GM19025 (cell line): ENCODE measurements at regions not wholly inside any gene's neighbourhood (a gene's known extent, or its start where the extent isn't known, plus 50 kb on each side); places are given as distances from the start of the nearest gene placed in this dataset.

Source experiments
- ATAC-seq: cut with Tn5 transposase; IDR thresholded peaks from one replicate; pipeline ENCODE4 v1.9.1; 2021; ENCODE audit warnings: mild to moderate bottlenecking, low read depth, moderate library complexity; ENCODE audit not compliant: unreplicated experiment

DNA sequence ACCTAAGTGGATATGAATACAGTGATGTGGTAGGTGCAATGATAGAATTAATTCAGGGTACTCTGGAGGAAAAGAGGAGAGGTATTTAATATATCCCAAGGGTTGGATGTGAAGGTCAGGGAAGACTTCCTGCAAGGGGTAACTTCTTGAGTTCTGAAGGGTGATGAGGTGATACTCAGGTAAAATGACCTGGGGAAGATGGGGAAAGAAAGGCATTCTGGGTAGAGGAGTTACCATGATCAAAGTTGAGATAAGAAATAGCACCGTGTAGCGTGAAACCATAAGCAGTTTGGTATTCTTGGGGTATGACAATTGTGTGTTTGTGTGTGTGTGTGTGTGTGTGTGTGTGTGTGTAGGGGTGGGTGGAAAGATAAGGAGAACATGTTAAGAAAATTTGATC is 270.4 kb upstream of the LCORL start:
- no peak for ATAC-seq

- no peak for ATAC-seq
Measured at GRCh38 chr4:18291256-18291655, 269.7 kb upstream of the LCORL start.

DNA sequence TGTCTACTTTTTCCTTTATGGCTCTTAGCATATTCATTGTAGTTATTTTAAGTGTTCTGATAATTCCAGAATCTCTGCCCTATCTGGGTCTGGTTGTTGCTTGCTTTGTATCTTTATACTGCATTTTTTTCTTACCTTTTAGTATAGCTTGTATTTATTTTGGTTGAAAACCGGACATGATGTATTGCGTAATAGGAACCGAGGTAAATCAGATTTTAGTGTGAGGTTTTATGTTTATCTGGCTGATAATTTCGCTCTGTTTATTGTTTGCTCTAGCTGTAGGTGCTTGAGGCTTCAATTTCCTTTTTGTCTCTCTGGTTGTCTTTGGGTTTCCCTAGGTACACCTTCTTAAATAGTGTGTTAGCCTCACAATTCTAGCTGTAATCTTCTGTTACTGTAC is 263.8 kb upstream of the LCORL start:
- ATAC-seq: no peak

- no peak for ATAC-seq
Measured at GRCh38 chr4:18278244-18278643, 256.7 kb upstream of the LCORL start.

DNA sequence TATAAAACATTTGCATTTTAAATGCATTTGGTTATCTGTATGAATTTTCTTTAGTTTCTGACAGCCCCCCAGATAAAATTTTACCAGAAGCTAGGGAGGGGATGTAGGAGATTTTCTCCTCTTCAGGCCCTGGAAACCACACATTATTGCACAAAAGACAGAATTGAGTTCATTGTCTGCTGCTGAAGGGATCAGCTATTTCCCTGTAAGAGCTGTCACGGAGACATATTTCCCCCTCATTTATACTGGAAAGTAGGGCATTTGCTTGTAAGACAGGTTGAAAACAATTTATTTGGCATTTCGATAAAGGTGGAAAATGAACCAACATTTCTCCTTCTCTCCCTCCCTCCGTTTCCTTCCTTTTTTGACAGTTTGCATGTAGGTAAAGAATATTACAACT is 241.3 kb upstream of the LCORL start:
- no peak for ATAC-seq

GRCh38 chr4:18252052-18252451 is 230.5 kb upstream of the LCORL start:
- ATAC-seq: no peak

DNA sequence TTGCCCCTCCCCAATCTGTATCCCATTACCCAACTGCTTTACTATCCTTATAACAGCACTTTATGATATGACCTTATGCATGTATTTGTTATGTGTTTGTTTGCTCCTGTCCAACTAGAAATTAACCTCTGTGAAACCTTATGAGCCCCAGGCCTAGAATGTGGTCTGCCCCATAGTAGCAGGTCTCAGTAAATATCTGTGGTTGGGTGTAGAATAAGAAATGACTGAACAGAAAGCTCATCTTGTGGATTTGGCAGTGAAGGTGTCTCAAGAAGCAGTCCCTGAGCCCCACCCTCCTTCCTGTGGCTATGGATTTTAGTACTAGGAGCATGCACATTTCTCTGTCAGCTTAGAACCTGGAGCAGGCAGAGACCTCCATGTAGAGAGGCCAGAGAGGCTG is 229.0 kb upstream of the LCORL start:
- ATAC-seq: no peak

- no peak for ATAC-seq
Measured at GRCh38 chr4:18248611-18249010, 227.1 kb upstream of the LCORL start.

DNA sequence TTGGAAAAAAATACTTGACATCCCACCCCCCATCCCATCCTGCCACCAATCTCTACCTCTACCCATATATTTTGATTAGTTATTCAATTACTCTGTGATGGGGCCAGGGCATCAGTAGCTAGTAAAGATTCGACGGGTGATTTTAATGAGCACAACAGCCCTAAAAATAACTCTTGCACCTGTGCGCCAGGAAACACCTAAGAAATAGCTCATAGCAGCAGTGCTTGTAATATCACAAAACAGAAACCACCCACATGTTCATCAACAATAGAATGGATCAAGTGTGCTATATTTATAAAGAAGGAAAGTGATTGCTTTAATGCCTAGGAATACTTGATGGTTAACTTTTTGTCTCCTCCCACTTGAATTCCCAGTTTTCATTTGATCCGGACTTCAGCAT is 225.6 kb upstream of the LCORL start:
- no peak for ATAC-seq

DNA sequence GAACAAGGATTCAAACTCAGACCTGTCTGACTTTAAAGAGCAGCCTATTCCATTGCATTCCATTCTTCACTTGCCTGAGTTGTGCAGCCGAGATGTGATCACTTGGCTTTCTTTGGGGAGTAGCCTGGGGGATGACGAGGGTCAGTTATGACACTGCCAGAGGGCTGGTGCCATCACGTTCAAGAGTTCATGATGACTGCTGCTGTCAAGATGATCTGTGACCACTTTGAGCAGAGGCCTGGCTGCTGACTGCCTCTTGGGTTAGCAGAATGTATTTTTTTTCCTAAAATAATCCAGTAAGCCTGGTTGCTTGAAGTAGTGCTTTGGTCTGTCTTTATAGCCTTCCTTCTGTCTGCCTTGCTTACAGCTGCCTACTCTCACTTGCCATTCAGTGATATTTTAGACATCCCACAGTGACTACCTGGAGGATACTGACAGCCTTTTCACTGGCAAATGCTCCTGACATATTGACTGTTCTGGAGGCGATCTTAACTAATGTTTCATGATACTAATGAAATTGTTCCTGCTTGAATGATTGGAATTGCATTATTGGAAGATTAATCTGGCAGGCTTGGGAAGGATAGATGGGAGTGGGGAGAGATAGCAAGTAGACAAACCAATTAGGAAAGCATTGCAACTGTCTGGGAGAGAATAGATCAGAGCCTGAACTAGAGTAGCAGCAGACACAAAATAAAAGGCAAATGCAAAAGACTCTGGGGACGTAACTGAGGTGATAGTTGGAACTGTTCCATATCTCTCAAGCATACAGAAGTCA is 221.6 kb upstream of the LCORL start:
- no peak for ATAC-seq

- ATAC-seq: no peak
Measured at GRCh38 chr4:18241727-18242126, 220.2 kb upstream of the LCORL start.

DNA sequence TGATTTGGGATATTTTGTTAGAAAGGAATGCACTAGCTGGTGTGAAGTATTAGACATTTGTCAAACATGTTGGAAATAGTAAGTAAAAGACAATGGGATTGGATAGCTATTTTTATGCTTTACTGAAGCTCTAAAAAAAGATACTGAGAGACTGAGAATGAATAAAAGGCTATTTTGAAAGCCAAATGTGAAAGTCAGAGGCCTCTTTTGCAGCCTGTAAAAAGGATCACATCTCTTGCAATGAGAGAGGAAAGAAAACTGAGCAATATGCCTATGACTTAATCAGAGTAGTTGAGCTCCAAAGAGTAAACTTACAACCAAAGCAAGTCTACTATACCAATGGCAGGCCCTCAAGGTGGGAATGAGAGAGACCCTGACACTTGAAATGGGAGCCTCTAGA is 212.6 kb upstream of the LCORL start:
- no peak for ATAC-seq

DNA sequence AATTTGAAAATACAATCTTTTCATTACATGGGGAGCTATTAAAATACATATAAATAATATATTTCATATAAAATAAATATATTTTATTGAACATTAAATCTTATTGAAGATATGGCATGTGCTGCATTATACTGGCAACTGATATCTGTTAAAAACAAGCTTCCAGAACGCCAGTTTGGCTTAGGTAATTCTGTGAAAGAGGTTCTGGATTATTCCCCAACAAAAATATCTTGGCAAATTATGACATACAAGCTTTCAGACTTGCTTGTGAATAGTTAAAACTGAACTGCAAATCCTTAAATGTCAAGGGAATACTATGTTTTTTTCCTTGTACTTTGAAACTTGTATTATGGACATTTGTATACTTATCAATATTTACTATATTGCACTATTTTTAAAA is 210.2 kb upstream of the LCORL start:
- no peak for ATAC-seq

DNA sequence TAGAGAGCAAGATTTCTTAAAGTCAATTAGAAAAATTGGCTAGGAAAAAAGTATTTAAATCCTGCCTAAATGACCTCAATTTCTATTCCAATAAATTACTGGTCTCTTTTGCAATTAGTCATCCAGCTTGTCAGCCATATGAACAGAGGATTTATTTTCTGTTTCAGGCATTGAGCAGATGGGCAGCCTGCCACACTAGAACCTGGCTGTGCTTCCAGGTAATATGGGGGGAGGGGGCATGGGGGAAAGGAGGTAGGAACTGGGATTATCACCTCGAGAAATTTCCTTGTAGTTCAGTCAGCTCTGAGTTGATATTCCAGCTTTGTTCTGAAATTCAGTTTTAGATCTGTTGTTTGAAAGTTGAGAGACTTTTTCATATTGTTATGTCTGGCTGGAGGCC is 206.3 kb upstream of the LCORL start:
- ATAC-seq: no peak

DNA sequence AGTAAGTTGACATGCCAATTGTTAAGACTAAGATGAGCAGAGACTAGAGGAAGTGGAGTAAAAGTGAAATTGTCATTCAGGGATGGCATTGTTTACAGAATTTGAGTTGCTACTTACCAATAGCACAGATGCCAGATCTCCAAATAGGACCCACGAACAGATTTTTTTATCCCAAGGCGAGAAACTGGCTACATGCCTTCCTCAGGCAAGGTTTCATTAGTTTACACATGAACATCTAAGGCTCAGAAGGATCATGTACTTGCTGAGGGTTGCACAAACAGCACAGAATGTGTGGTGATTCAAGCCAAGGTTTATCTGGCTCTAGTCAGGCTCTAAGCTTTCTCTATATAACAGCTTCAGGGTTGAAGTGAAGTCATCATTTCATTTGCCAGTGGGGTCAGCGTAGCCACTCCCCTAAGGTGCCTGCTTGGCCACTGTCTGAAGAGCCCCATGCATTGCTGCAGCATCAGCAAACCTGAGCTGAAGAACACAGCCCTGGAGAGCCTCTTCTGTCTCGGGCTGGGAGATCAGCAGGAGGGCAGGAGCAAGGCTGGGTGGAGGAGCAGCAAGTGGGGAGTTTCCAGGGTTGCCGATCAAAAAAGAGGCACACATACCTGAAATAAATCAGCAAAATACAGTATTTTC is 193.0 kb upstream of the LCORL start:
- ATAC-seq: no peak

GRCh38 chr4:18213576-18214198 is 192.1 kb upstream of the LCORL start:
- no peak for ATAC-seq

GRCh38 chr4:18209448-18209847 is 187.9 kb upstream of the LCORL start:
- no peak for ATAC-seq

GRCh38 chr4:18203966-18204365 is 182.4 kb upstream of the LCORL start:
- no peak for ATAC-seq

DNA sequence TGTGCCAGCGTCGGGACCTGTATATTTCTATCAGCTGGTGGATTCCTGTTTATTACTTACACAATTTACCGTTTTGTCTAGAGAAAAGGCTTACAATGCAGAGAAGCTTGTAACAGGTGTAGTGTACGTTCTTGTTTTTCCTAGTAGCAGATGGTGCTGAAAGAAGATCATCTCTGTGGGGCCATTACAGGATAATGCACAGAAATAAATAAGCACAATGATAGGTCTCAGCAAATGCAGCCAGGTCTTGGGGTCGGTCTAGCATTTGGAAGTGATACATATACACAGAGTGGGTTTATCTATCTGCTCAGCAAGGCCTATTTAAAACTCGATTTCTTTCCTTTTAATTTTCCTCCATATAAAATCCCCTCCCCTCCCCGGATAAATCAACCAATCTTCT is 180.9 kb upstream of the LCORL start:
- ATAC-seq: no peak

DNA sequence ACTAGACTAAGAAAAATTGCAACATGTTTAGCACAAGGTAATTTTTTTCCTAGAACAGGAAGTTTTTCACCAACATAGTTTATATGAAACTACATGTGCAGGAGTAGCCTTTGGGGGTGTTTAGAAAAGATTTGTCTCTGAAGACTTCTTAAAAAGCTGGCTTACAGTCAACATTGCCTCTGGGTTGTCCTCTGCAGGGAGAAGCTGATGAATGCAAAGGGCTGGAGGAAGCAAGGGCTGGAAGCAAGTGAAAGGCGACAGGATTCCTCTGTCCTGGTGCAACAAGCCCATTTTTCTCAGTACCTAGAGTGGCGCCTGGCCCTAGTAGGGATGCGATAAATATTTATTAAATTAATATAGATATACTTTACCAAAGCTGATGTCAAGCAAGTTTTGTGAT is 180.3 kb upstream of the LCORL start:
- no peak for ATAC-seq

- ATAC-seq: no peak
Measured at GRCh38 chr4:18198653-18199052, 177.1 kb upstream of the LCORL start.

DNA sequence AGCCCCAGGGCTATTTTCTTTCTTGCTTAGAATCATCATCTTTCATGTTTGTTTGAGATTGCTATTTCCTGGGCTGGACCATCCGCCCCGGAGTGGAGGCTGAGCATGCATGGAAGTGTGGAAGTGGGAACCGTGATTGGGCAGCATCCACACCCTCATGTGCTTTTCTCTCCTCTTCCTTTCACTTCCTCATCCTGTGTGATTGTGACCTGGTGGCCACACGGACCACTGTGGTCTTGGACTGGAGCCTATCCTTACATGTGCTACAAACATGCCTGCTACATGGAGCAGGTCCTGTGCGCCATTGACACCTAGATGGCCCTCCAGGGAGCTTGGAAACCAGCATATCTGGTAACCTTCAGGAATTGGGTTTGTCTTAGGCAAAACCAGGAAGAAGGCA is 175.9 kb upstream of the LCORL start:
- no peak for ATAC-seq
